HAP-1 (cell line): ENCODE measurements at regions not wholly inside any gene's neighbourhood (a gene's known extent, or its start where the extent isn't known, plus 50 kb on each side); places are given as distances from the start of the nearest gene placed in this dataset.

Experiments
- DNase-seq, 2 experiments: peaks; one replicate each; pipeline ENCODE4 v3.0.0-alpha.2; 2016 to 2020; ENCODE audit warnings: low spot score in 2 of 2
- H3K27me3 ChIP-seq: fragments of 250-450 bp; sonication (Bioruptor Pico); 2 replicates; pipeline ENCODE4 v1.5.1; 2020; ENCODE audit warnings: low read depth, mild to moderate bottlenecking, moderate library complexity
- H3K36me3 ChIP-seq: fragments of 250-450 bp; sonication (Bioruptor Pico); replicated peaks from 2 replicates; pipeline ENCODE4 v1.5.1; 2020; ENCODE audit warnings: mild to moderate bottlenecking
- H3K4me1 ChIP-seq: fragments of 250-450 bp; sonication (Bioruptor Pico); 2 replicates; pipeline ENCODE4 v1.5.1; 2020; ENCODE audit warnings: mild to moderate bottlenecking
- H3K4me3 ChIP-seq: fragments of 250-450 bp; sonication (Bioruptor Pico); 2 replicates; pipeline ENCODE4 v1.5.1; 2020; ENCODE audit warnings: mild to moderate bottlenecking, moderate library complexity
- H3K9me3 ChIP-seq: fragments of 250-450 bp; sonication (Bioruptor Pico); 2 replicates; pipeline ENCODE4 v1.5.1; 2020; ENCODE audit warnings: mild to moderate bottlenecking, moderate library complexity
- in situ Hi-C: fragments of 300-500 bp; cut with MboI; formaldehyde crosslinking; loops from 3 replicates; pipeline ENCODE4 v1.14.3; 2020; ENCODE audit warnings: low sequenced_read_pairs, inconsistent platforms, mixed read lengths

DNA sequence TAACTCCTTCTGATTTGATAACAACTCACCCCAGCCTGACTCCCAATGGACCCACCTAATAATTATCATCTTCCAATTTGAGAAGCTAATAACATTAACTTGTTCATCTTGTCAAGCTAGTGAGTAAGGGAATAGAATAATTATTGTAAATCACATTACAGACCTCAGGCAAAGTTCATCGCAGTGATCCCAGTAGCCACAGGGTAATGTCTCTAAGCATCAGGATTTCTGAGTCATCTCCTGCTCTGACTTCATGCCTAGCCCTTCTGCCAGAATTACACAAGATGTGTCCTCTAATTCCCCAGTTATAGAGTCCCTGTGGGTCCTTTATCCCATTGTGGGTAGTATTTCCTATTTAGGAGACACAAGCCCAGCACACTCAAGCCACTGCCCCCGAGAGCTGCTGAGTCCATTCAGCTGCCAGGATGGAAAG is 365.7 kb downstream of the DEPDC1B start:
- Histone ChIP-seq H3K4me3 (no peak overlapping the region), H3K36me3 (no peaks in the 10 kb centered on the region), H3K27me3 (no peaks in the 10 kb centered on the region; the same call in 1 of the 2 replicates), H3K9me3 (no peaks in the 10 kb centered on the region), H3K4me1 (no peaks in the 10 kb centered on the region)
- in situ Hi-C loops: no loop called here
- no peak for DNase-seq

DNA sequence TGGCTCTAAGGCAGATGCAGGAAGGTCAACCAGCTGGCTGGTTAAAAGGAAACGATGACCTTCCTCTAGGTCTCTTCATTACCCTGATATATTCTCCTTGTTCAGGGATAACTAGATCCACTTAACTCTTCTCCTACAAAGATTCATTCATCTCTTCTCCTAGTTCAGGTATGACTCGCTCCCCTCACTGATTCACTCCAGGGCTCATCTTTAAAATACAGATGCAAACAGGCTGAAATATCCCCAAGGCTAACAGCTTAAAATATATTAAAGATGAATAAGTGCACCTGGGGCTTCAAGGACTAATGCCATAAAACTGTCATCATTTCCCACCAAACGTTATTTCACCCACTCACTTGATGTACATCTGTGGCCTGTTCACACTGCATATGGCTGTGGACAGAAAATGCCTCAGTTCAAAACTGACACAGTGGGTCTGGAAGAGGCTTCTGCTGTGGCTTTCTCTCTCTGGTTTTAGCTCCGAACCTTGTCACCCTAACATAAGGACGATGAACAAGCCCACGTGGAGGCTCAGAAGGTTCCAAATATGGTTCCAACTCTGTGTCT is 366.9 kb downstream of the DEPDC1B start:
- H3K4me3 ChIP-seq: no peak overlapping the region
- in situ Hi-C loops: no loop called here
- H3K27me3 ChIP-seq: no peaks in the 10 kb centered on the region; the same call in 1 of the 2 replicates
- no peak for DNase-seq
- H3K36me3 ChIP-seq: no peaks in the 10 kb centered on the region
- no peaks in the 10 kb centered on the region for H3K4me1 ChIP-seq
- no peaks in the 10 kb centered on the region for H3K9me3 ChIP-seq

GRCh38 chr5:60332244-60333004 is 367.5 kb downstream of the DEPDC1B start:
- DNase-seq: no peak

GRCh38 chr5:60330236-60330635 is 369.7 kb downstream of the DEPDC1B start:
- Histone ChIP-seq H3K4me3 (no peak overlapping the region), H3K9me3 (no peaks in the 10 kb centered on the region), H3K27me3 (no peaks in the 10 kb centered on the region; the same call in 1 of the 2 replicates), H3K4me1 (no peaks in the 10 kb centered on the region), H3K36me3 (no peaks in the 10 kb centered on the region)
- in situ Hi-C loops: no loop called here
- no peak for DNase-seq

More at GRCh38 chr5:60332244-60333004, 367.5 kb downstream of the DEPDC1B start:
- Histone ChIP-seq H3K36me3 (no peaks in the 10 kb centered on the region), H3K4me1 (no peaks in the 10 kb centered on the region), H3K27me3 (no peaks in the 10 kb centered on the region; the same call in 1 of the 2 replicates), H3K9me3 (no peaks in the 10 kb centered on the region), H3K4me3 (no peak overlapping the region)
- in situ Hi-C loops: no loop called here

- no peak overlapping the region for H3K4me3 ChIP-seq
- H3K9me3 ChIP-seq: no peaks in the 10 kb centered on the region
- in situ Hi-C loops: no loop called here
- DNase-seq: no peak
- no peaks in the 10 kb centered on the region for H3K4me1 ChIP-seq
- no peaks in the 10 kb centered on the region; the same call in 1 of the 2 replicates for H3K27me3 ChIP-seq
- H3K36me3 ChIP-seq: no peaks in the 10 kb centered on the region
These were observed 374.1 kb downstream of the DEPDC1B start for GRCh38 chr5:60325870-60326269.

- Histone ChIP-seq H3K27me3 (no peaks in the 10 kb centered on the region), H3K9me3 (no peaks in the 10 kb centered on the region), H3K4me3 (no peak overlapping the region), H3K4me1 (no peaks in the 10 kb centered on the region), H3K36me3 (no peaks in the 10 kb centered on the region)
- DNase-seq: no peak
- in situ Hi-C loops: no loop called here
These were observed 376.4 kb downstream of the DEPDC1B start for GRCh38 chr5:60323596-60323995.

DNA sequence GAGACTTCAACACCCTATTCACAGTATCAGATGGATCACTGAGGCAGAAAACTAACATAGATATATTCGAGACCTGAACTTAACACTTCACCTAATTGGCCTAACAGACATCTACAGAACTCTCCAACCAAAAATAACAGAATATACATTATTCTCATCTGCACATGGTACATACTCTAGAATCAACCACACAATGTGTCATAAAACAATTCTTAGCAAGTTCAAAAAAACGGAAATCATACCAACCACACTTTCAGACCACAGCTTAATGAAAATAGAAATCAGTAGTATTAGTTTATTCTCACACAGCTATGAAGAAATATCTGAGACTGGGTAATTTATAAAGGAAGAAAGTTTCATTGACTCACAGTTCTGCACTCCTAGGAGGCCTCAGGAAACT is 387.9 kb downstream of the DEPDC1B start:
- H3K9me3 ChIP-seq: no peaks in the 10 kb centered on the region
- H3K4me3 ChIP-seq: no peak overlapping the region
- H3K27me3 ChIP-seq: no peaks in the 10 kb centered on the region
- DNase-seq: no peak
- in situ Hi-C loops: no loop called here
- H3K36me3 ChIP-seq: no peaks in the 10 kb centered on the region
- no peaks in the 10 kb centered on the region for H3K4me1 ChIP-seq

DNA sequence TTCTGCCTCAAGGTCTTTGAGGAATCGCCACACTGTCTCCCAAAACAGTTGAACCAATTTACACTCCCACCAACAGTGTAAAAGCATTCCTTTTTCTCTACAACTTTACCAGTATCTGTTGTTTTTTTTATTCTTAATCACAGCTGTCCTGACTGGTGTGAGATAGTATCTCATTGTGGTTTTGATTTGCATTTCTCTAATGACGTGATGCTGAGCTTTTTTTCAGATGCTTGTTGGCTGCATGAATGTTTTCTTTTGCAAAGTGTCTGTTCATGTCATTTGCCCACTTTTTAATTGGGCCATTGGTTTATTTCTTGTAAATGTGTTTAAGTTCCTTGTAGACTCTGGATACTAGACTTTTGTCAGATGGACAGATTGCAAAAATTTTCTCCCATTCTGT is 400.0 kb downstream of the DEPDC1B start:
- Histone ChIP-seq H3K9me3 (no peaks in the 10 kb centered on the region), H3K27me3 (no peaks in the 10 kb centered on the region), H3K36me3 (no peaks in the 10 kb centered on the region), H3K4me1 (no peaks in the 10 kb centered on the region), H3K4me3 (no peak overlapping the region)
- in situ Hi-C loops: loop anchor here (25.0 kb wide), 1 partner anchor 488 kb away; no protein-coding TSS in a partner anchor
- DNase-seq: no peak

GRCh38 chr5:60297658-60298057 is 402.3 kb downstream of the DEPDC1B start:
- no peak for DNase-seq
- Histone ChIP-seq H3K36me3 (no peaks in the 10 kb centered on the region), H3K9me3 (no peaks in the 10 kb centered on the region), H3K4me3 (no peak overlapping the region), H3K4me1 (no peaks in the 10 kb centered on the region), H3K27me3 (no peaks in the 10 kb centered on the region)
- in situ Hi-C loops: loop anchor here (25.0 kb wide), 1 partner anchor 485 kb away; no protein-coding TSS in a partner anchor

DNA sequence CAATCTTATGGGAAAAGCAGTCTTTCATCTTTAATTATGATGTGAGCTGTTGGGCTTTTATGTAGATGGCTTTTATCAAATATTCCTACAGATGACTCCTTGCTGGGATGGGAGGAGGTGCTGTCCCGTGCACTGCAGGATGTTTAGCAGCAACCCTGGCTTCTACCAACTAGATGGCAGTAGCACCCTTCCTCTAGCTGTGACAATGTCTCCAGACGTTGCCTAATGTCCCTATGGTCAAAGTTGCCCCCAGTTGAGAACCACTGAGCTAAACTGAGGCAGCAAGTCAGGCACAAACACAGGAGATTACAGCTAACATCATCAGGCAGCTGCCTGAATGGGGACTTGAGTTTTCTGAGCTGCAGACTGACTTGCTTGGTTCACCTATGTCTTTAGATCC is 401.9 kb upstream of the PDE4D start:
- in situ Hi-C loops: loop anchor here (25.0 kb wide), 1 partner anchor 483 kb away; no protein-coding TSS in a partner anchor
- Histone ChIP-seq H3K4me1 (no peaks in the 10 kb centered on the region), H3K36me3 (no peaks in the 10 kb centered on the region), H3K4me3 (no peak overlapping the region), H3K9me3 (no peaks in the 10 kb centered on the region), H3K27me3 (no peaks in the 10 kb centered on the region)
- no peak for DNase-seq

GRCh38 chr5:60293518-60293917 is 400.0 kb upstream of the PDE4D start:
- H3K9me3 ChIP-seq: no peaks in the 10 kb centered on the region
- no peak overlapping the region for H3K4me3 ChIP-seq
- H3K27me3 ChIP-seq: no peaks in the 10 kb centered on the region
- no peaks in the 10 kb centered on the region for H3K4me1 ChIP-seq
- DNase-seq: no peak
- H3K36me3 ChIP-seq: no peaks in the 10 kb centered on the region
- in situ Hi-C loops: loop anchor here (25.0 kb wide), 1 partner anchor 481 kb away; no protein-coding TSS in a partner anchor

DNA sequence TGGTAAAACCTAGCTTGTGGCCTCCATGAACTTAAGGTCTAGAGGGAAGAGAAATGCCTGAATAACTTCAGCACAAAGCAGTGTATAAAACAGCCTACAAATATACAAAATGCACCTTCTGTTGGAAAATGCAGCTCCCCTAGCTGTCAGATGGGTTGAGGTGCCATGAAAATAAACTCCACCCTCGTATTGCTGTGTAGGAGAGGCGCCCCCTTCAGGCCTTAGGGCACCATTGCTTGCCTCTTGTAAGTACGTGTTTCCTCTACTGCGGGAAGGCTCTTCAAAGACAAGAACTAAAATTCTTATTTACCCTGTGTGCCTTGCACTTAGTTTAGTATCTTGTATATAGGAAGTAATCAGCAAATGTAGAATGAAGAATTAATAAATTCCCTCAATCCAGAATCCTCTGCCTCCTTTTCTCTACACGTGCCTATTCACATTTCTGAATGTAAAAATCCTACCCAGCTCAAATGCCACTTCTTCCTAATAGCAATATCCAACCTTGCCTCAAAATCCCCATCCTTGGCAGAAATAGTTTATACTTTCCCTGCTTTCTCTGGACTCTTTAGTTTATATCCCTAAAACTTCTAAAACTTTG is 393.7 kb upstream of the PDE4D start:
- in situ Hi-C loops: loop anchor here (25.0 kb wide), 1 partner anchor 475 kb away; no protein-coding TSS in a partner anchor
- H3K4me3 ChIP-seq: no peak overlapping the region
- no peaks in the 10 kb centered on the region for H3K36me3 ChIP-seq
- no peaks in the 10 kb centered on the region for H3K9me3 ChIP-seq
- no peaks in the 10 kb centered on the region for H3K4me1 ChIP-seq
- peak; percentile 61 to 73 for DNase-seq
- no peaks in the 10 kb centered on the region for H3K27me3 ChIP-seq

DNA sequence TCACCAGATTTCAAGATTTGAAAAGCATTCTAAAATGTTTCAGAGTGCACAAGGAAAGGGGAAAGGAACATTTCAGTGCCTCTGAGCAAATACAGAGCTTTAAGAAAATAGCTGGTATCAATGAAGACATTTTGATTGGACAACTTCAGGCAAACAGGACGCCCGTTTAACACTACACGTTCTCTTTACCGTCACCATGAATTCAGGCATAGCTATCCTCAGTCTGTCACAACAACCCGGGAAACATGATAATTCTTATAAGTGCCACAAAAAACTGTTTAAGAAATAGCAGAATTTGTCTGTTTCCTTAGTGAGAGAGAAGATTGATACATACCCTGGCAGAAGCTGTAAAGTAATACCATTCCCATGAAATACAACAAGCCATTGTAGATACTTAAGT is 392.4 kb upstream of the PDE4D start:
- no peak for DNase-seq
- in situ Hi-C loops: loop anchor here (25.0 kb wide), 1 partner anchor 474 kb away; no protein-coding TSS in a partner anchor
- Histone ChIP-seq H3K4me1 (no peaks in the 10 kb centered on the region), H3K36me3 (no peaks in the 10 kb centered on the region), H3K9me3 (no peaks in the 10 kb centered on the region), H3K4me3 (no peak overlapping the region), H3K27me3 (no peaks in the 10 kb centered on the region)

- Histone ChIP-seq H3K4me1 (no peaks in the 10 kb centered on the region), H3K27me3 (no peaks in the 10 kb centered on the region), H3K36me3 (no peaks in the 10 kb centered on the region), H3K4me3 (no peak overlapping the region), H3K9me3 (no peaks in the 10 kb centered on the region)
- no peak for DNase-seq
- in situ Hi-C loops: loop anchor here (25.0 kb wide), 1 partner anchor 469 kb away; no protein-coding TSS in a partner anchor
These were observed 387.4 kb upstream of the PDE4D start for GRCh38 chr5:60280943-60281342.
